ENCODE measurements at regions not wholly inside any gene's neighbourhood (a gene's known extent, or its start where the extent isn't known, plus 50 kb on each side); places are given as distances from the start of the nearest gene placed in this dataset.

- no peak for TF ChIP-seq CHD7 (IDR thresholded peaks at IDR 0.05; ENCODE audit: insufficient replicate concordance, low read length)
- no peak for TF ChIP-seq MAX (IDR thresholded peaks at IDR 0.05)
- TF ChIP-seq CBX8 (IDR thresholded peaks at IDR 0.05; ENCODE audit: borderline replicate concordance, low read depth, low read length): no peak
- TF ChIP-seq TCF12 (IDR thresholded peaks at IDR 0.05; ENCODE audit: low read depth, low read length): no peak
- no peak for TF ChIP-seq POLR2A (IDR thresholded peaks at IDR 0.05; ENCODE audit: control extremely low read depth in 1 of 2, low read depth in 2 of 2, low read length in 2 of 2)
- no peak for TF ChIP-seq HDAC6 (IDR thresholded peaks at IDR 0.05; ENCODE audit: low read depth, low read length)
Observed at GRCh38 chr5:8905021-8905420, 640.9 kb downstream of the SEMA5A start (continued).

Data from H1 (cell line).